GM12878 (cell line): ENCODE measurements at regions not wholly inside any gene's neighbourhood (a gene's known extent, or its start where the extent isn't known, plus 50 kb on each side); places are given as distances from the start of the nearest gene placed in this dataset.
"Not testable (repeated sequence)": the region's sequence is repeated elsewhere in the genome, so short reads cannot be mapped to it uniquely, and the experiment has no call there.

Experiments used
- ATAC-seq: fragments of 200-7000 bp; cut with Tn5 transposase; 3 replicates; pipeline ENCODE4 v1.9.1; 2020; ENCODE audit warnings: mild to moderate bottlenecking, moderate library complexity
- BruUV-seq: library from RNA; stranded (reverse); fragments of 400-500 nt; replicated peaks from 2 replicates; lab custom pipeline; 2021; lab: Mats Ljungman, UMichigan
- CTCF ChIA-PET: fragments of 300-600 bp; sonication (Branson Sonifier 250); formaldehyde crosslinking; extraction: SDS; loops from one replicate; lab custom pipeline; 2021; ENCODE audit warnings: inconsistent platforms; lab: Yijun Ruan, JAX
- POLR2A ChIA-PET: fragments of 350-600 bp; formaldehyde crosslinking; extraction: SDS; loops from one replicate; lab custom pipeline; 2021; ENCODE audit warnings: inconsistent platforms; lab: Charles Lee
- RAD21 ChIA-PET: fragments of 300-600 bp; sonication (Branson Sonifier 250); formaldehyde crosslinking; loops from one replicate; lab custom pipeline; 2023; ENCODE audit warnings: antibody characterized with exemption; ENCODE audit not compliant: unreplicated experiment; lab: Charles Lee
- SMC1A ChIA-PET: fragments of 300-600 bp; sonication (Branson Sonifier 250); formaldehyde crosslinking; loops from one replicate; lab custom pipeline; 2023; ENCODE audit not compliant: unreplicated experiment, uncharacterized antibody; lab: Charles Lee
- DNase-seq: peaks from one replicate; pipeline ENCODE4 v3.0.0-alpha.2; 2011; ENCODE audit warnings: low read depth, low spot score
- FAIRE-seq: peaks from 3 replicates; lab custom pipeline; 2011; peaks lifted over from hg19 to GRCh38; lab: Jason Lieb, UNC
- H2AFZ ChIP-seq: 2 replicates; pipeline ENCODE4 v1.6.0; 2011; ENCODE audit warnings: low read depth, low read length, control low read depth; ENCODE audit not compliant: control insufficient read depth
- H3K27ac ChIP-seq: 2 replicates; pipeline ENCODE4 v1.5.1; 2011; ENCODE audit warnings: control low read depth; ENCODE audit not compliant: control insufficient read depth, insufficient read depth
- H3K27me3 ChIP-seq, 2 experiments: replicated peaks in 1 of 2; 2 replicates each; pipeline versions ENCODE4 v1.6.0 to v1.6.1; 2011; ENCODE audit warnings: low read length in 1 of 2; ENCODE audit not compliant: control insufficient read depth in 2 of 2, insufficient read depth in 2 of 2
- H3K36me3 ChIP-seq, 2 experiments: 2 replicates each; pipeline ENCODE4 v1.5.1; 2011; ENCODE audit warnings: low read length in 1 of 2; ENCODE audit not compliant: control insufficient read depth in 2 of 2, insufficient read depth in 2 of 2
- H3K4me1 ChIP-seq: 2 replicates; pipeline ENCODE4 v1.6.1; 2011; ENCODE audit warnings: mild to moderate bottlenecking, low read length, moderate library complexity, mixed read lengths; ENCODE audit not compliant: control insufficient read depth, insufficient read depth
- H3K4me2 ChIP-seq: 2 replicates; pipeline ENCODE4 v1.6.0; 2011; ENCODE audit warnings: control low read depth; ENCODE audit not compliant: control insufficient read depth, insufficient read depth
- H3K4me3 ChIP-seq: fragments of 200-600 bp; sonication (generic); 2 replicates; pipeline ENCODE4 v1.5.1; 2016
- H3K79me2 ChIP-seq: 2 replicates; pipeline ENCODE4 v1.6.0; 2011; ENCODE audit warnings: low read length; ENCODE audit not compliant: control insufficient read depth, insufficient read depth
- H3K9ac ChIP-seq: 2 replicates; pipeline ENCODE4 v1.8.0; 2011; ENCODE audit warnings: low read length, control low read depth, mixed read lengths; ENCODE audit not compliant: control insufficient read depth, insufficient read depth
- H3K9me3 ChIP-seq: replicated peaks from 3 replicates; pipeline ENCODE4 v1.5.1; 2011; ENCODE audit warnings: mild to moderate bottlenecking, low read length; ENCODE audit not compliant: control insufficient read depth, insufficient read depth
- H4K20me1 ChIP-seq: 2 replicates; pipeline ENCODE4 v1.6.0; 2011; ENCODE audit not compliant: control insufficient read depth, insufficient read depth
- WGBS: methylation state at CpG from one replicate; pipeline ENCODE4 v1.1.6; 2016; ENCODE audit warnings: low lambda C conversion rate; ENCODE audit not compliant: insufficient replicate concordance, insufficient coverage; ENCODE audit errors: missing lambda C conversion rate; 5-methylcytosine and 5-hydroxymethylcytosine counted together
- in situ Hi-C: fragments of 300-500 bp; cut with MboI; formaldehyde crosslinking; loops from 9 replicates; pipeline ENCODE4 v1.14.3; 2018; ENCODE audit warnings: mixed read lengths
- intact Hi-C: fragments of 100-400 bp; cut with micrococcal nuclease; formaldehyde crosslinking; loops from one replicate; pipeline ENCODE4 v1.14.2; 2022; ENCODE audit not compliant: unreplicated experiment

DNA sequence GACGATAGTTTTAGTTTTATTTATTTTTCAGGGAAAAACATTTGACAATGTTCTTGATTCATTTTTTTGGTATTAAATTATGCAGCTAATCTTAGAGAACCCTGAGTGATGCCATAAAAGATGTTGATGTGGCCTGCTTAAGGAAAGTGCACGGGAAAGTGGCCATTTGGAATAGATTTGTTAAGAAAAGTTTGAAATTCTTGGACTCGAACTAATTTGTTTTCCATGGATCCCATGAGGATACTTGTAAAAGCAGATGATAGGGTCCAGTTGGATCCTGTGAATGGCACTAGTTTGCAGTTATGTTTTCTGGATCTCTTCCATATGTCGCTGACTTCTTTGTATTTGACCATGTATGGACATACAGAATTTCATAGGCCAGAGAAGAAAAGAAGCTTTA lies 114.2 kb upstream of the FBXO28 start:
- DNase-seq, FAIRE-seq, H4K20me1 ChIP-seq, POLR2A ChIA-PET, H3K9me3 ChIP-seq, H3K27ac ChIP-seq, CTCF ChIA-PET, SMC1A ChIA-PET, H3K4me1 ChIP-seq, H3K9ac ChIP-seq, in situ Hi-C loops, ATAC-seq, H3K4me2 ChIP-seq, H3K79me2 ChIP-seq, H3K36me3 ChIP-seq, H3K4me3 ChIP-seq, BruUV-seq, RAD21 ChIA-PET, H2AFZ ChIP-seq, H3K27me3 ChIP-seq: not testable (repeated sequence)
- intact Hi-C loops: loop anchor here (10.0 kb wide), 1 partner anchor 305 kb away; no protein-coding TSS in a partner anchor
- 97% methylated on average over 3 of the region's 4 CpGs for WGBS

DNA sequence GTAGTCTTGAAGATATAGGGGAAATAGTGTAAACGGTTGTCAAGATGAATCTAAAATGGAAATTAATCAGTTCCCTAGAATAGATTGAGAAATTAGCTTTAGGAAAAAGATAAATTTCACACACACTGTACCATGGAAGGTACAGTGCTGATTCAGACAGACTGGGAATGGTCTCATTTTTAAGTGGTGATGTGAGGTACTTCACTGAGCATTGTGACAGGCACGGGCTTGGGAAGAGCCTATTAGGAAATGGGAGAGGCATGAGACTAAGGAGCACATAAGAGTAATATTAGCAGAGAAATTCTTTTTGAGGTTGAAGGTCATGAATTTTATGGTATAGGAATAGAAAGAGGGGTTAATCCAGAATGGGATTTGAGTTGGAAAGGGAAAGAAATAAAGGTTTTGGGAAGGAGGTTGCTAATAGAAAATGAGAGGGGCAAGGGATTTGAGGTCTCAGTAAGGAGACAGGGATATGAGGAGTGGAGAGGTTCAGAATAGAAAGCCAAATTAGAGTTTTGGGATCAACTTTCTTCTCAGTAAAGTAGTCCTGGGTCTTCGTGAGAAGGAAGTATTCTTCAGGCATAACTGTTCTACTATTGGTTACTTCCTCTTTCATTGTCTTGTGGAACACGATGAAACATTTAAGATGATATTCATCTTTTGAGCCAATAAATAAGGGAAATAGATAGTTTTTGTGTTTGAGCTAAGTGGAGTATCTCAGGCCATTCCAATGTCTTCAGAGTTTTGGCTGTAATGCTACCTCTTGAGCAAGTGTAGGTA lies 115.0 kb upstream of the FBXO28 start:
- H3K27ac ChIP-seq, H3K27me3 ChIP-seq, BruUV-seq, SMC1A ChIA-PET, POLR2A ChIA-PET, H3K79me2 ChIP-seq, DNase-seq, FAIRE-seq, H2AFZ ChIP-seq, H3K4me2 ChIP-seq, H3K4me1 ChIP-seq, H3K9ac ChIP-seq, H3K9me3 ChIP-seq, intact Hi-C loops, H4K20me1 ChIP-seq, RAD21 ChIA-PET, in situ Hi-C loops, H3K4me3 ChIP-seq, CTCF ChIA-PET, H3K36me3 ChIP-seq: not testable (repeated sequence)
- peak; percentile 69 for ATAC-seq
- WGBS: 40% methylated on average over 4 of the region's 4 CpGs

GRCh38 chr1:223996376-223996775 lies 117.5 kb upstream of the FBXO28 start:
- BruUV-seq, POLR2A ChIA-PET, H3K79me2 ChIP-seq, H4K20me1 ChIP-seq, H2AFZ ChIP-seq, H3K4me3 ChIP-seq, intact Hi-C loops, H3K36me3 ChIP-seq, H3K9me3 ChIP-seq, SMC1A ChIA-PET, ATAC-seq, FAIRE-seq, in situ Hi-C loops, H3K9ac ChIP-seq, H3K27me3 ChIP-seq, DNase-seq, H3K4me2 ChIP-seq, H3K4me1 ChIP-seq, RAD21 ChIA-PET, CTCF ChIA-PET, H3K27ac ChIP-seq: not testable (repeated sequence)
- WGBS: 100% methylated on average over 1 of the region's 2 CpGs
